BE2C (cell line): ENCODE measurements at regions not wholly inside any gene's neighbourhood (a gene's known extent, or its start where the extent isn't known, plus 50 kb on each side); places are given as distances from the start of the nearest gene placed in this dataset.

Experiments
- DNase-seq: peaks from one replicate; pipeline ENCODE4 v3.0.0-alpha.2; 2020
- H3K27me3 ChIP-seq: fragments of 250-450 bp; sonication (Bioruptor Pico); 2 replicates; pipeline ENCODE4 v1.5.1; 2020; ENCODE audit warnings: mild to moderate bottlenecking
- H3K36me3 ChIP-seq: fragments of 250-450 bp; sonication (Bioruptor Pico); 2 replicates; pipeline ENCODE4 v1.5.1; 2020; ENCODE audit warnings: mild to moderate bottlenecking
- H3K4me1 ChIP-seq: fragments of 250-450 bp; sonication (Bioruptor Pico); 2 replicates; pipeline ENCODE4 v1.5.1; 2020
- H3K4me3 ChIP-seq: 2 replicates; pipeline ENCODE4 v1.5.1; 2011; ENCODE audit warnings: low read depth, low read length
- H3K9me3 ChIP-seq: fragments of 250-450 bp; sonication (Bioruptor Pico); 2 replicates; pipeline ENCODE4 v1.5.1; 2020
- TF ChIP-seq, protein P1 (sequence below): IDR thresholded peaks from 2 replicates; pipeline ENCODE4 v1.5.1; 2012; ENCODE audit warnings: mild to moderate bottlenecking, low read depth, low read length

DNA sequence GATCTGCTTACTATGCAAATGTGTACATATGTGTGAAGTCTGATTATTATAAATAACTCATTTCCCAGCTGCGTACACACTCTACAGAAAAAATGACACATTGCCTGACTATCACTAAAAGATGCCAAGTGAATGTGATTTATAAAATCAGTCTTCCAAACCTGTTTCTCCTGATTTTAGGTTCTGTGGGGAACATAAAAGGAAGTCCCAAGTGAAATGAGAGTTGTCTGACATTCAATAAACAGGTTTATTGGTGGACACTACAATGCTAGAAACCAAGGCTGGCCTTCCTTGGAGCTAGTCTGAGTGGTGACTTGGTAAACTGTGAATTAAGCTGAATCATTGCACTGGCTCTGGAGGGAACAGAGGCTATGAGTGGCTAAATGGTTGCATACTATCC is 287.9 kb upstream of the ESRRG start:
- Histone ChIP-seq H3K36me3 (no peaks in the 10 kb centered on the region), H3K4me3 (no peak overlapping the region), H3K27me3 (peaks cover 8% of the 10 kb centered on the region), H3K4me1 (no peaks in the 10 kb centered on the region), H3K9me3 (no peaks in the 10 kb centered on the region)
- TF ChIP-seq, protein P1, sequence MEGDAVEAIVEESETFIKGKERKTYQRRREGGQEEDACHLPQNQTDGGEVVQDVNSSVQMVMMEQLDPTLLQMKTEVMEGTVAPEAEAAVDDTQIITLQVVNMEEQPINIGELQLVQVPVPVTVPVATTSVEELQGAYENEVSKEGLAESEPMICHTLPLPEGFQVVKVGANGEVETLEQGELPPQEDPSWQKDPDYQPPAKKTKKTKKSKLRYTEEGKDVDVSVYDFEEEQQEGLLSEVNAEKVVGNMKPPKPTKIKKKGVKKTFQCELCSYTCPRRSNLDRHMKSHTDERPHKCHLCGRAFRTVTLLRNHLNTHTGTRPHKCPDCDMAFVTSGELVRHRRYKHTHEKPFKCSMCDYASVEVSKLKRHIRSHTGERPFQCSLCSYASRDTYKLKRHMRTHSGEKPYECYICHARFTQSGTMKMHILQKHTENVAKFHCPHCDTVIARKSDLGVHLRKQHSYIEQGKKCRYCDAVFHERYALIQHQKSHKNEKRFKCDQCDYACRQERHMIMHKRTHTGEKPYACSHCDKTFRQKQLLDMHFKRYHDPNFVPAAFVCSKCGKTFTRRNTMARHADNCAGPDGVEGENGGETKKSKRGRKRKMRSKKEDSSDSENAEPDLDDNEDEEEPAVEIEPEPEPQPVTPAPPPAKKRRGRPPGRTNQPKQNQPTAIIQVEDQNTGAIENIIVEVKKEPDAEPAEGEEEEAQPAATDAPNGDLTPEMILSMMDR = no peak
- DNase-seq = no peak

DNA sequence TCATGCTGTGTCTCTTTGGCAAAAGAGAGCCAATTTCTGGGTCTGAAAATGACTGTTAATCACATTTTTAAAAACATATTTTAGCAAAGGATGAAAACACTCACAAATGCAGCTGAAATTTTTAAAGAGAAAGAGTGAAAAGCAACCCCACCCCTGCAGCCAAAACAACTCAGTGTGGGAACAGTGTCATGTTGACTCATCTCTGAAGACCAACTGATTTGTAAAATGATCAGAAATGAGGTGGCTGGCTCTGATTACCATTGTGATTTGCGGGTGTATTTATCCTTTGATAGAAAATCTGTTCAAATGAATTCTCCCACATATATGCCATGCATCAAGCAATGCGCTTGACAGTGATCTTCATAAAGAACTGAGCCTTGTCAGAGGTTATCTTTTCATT is 287.0 kb upstream of the ESRRG start:
- H3K4me3 ChIP-seq = no peak overlapping the region
- no peaks in the 10 kb centered on the region for H3K36me3 ChIP-seq
- no peaks in the 10 kb centered on the region for H3K4me1 ChIP-seq
- TF ChIP-seq, protein P1 = no peak
- no peaks in the 10 kb centered on the region for H3K9me3 ChIP-seq
- no peak for DNase-seq
- H3K27me3 ChIP-seq = peaks cover 8% of the 10 kb centered on the region

GRCh38 chr1:217009376-217009775 is 286.1 kb upstream of the ESRRG start:
- Histone ChIP-seq H3K4me1 (no peaks in the 10 kb centered on the region), H3K4me3 (no peak overlapping the region), H3K36me3 (no peaks in the 10 kb centered on the region), H3K27me3 (peaks cover 8% of the 10 kb centered on the region; the same call in 1 of the 2 replicates), H3K9me3 (no peaks in the 10 kb centered on the region)
- no peak for DNase-seq
- TF ChIP-seq, protein P1 = no peak

DNA sequence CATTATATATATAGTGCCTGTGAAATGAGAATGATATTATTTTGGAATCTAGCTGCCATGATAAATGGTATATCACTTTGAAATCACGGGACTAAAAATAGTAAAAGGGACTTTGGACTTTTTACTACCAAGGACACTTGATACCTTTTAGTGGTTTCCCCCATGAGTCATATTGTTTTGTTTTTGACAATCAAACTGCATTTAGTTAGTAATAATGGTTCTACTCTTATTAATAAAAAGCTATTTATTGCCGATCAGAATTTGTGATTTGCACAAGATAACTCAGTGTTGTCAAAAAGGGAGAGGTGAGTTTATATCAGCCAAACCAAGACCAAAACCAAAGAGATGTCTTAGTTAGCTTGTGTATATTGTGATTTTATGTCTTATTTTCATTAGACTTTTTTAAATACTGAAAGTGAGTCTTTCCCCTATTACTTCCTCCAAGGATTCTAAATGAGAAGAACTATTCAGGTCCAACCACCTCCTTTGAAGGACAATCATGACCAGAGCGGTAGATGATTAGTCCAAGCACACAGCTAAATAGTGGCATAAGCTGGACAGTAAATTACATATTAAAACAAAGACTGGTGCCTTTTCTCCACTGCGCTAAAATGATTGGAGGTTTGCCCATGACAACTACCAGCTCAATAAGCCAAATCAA is 281.7 kb upstream of the ESRRG start:
- H3K9me3 ChIP-seq = no peaks in the 10 kb centered on the region
- H3K27me3 ChIP-seq = no peaks in the 10 kb centered on the region
- H3K36me3 ChIP-seq = no peaks in the 10 kb centered on the region
- no peaks in the 10 kb centered on the region for H3K4me1 ChIP-seq
- TF ChIP-seq, protein P1 = no peak
- no peak overlapping the region for H3K4me3 ChIP-seq
- no peak for DNase-seq

DNA sequence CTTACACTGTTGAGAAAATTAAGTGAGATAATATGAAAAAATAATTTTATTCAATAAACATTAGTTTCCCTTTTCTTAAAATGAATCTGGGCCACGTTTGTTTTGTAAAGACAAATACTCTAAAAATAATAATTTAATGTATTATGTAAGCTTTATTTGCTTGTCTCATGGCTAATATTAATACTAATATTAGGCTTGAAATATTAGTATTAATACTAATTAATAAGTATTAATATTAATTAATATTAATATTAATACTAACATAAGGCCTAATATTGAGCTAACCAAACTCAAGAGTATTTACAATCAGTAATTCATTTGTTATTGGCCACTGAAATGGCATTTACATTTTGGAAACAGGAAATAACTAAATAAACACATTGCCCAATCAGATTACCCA is 280.1 kb upstream of the ESRRG start:
- Histone ChIP-seq H3K27me3 (no peaks in the 10 kb centered on the region), H3K9me3 (no peaks in the 10 kb centered on the region), H3K36me3 (no peaks in the 10 kb centered on the region), H3K4me1 (no peaks in the 10 kb centered on the region), H3K4me3 (no peak overlapping the region)
- no peak for DNase-seq
- TF ChIP-seq, protein P1 = no peak

DNA sequence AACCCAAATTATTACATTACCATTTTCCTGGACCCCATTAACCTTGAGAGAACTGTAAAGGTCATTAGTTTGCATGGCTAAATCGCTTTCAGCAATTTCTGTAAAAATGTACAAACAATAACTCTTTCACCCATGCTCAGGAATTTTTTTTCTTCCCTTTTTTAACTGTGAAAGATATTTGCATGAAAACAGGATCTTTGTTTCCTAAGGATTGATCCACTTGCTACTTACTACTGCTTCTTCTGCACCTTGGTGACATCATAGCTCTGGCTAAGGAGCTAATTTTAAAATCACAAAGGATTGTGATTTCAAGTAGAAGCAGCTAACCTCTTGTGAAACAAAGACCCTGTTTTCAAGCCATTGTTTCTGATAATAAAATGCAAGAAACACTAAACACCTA is 274.6 kb upstream of the ESRRG start:
- Histone ChIP-seq H3K4me1 (no peaks in the 10 kb centered on the region), H3K36me3 (no peaks in the 10 kb centered on the region), H3K27me3 (no peaks in the 10 kb centered on the region), H3K4me3 (no peak overlapping the region), H3K9me3 (no peaks in the 10 kb centered on the region)
- DNase-seq = no peak
- TF ChIP-seq, protein P1 = no peak
